Smooth muscle cell (in vitro differentiated cells): ENCODE measurements at regions not wholly inside any gene's neighbourhood (a gene's known extent, or its start where the extent isn't known, plus 50 kb on each side); places are given as distances from the start of the nearest gene placed in this dataset.

Experiments
- DNase-seq: peaks from one replicate; lab custom pipeline; 2025; ENCODE audit not compliant: unreplicated experiment; lab: John Stamatoyannopoulos, UW
- H2AFZ ChIP-seq: fragments of 200-600 bp; sonication (generic); 2 replicates; pipeline ENCODE4 v1.6.0; 2016; ENCODE audit warnings: antibody characterized with exemption, low read depth, mild to moderate bottlenecking
- H3F3A ChIP-seq: fragments of 200-600 bp; sonication (generic); 2 replicates; pipeline ENCODE4 v1.6.0; 2017; ENCODE audit warnings: antibody characterized with exemption, low read depth
- H3K27ac ChIP-seq: fragments of 200-600 bp; sonication (generic); 2 replicates; pipeline ENCODE4 v1.5.1; 2016; ENCODE audit warnings: low read depth, mild to moderate bottlenecking
- H3K27me3 ChIP-seq: fragments of 200-600 bp; sonication (generic); 2 replicates; pipeline ENCODE4 v1.6.1; 2016; ENCODE audit warnings: low read depth, mild to moderate bottlenecking
- H3K36me3 ChIP-seq: fragments of 200-600 bp; sonication (generic); 2 replicates; pipeline ENCODE4 v1.5.1; 2016; ENCODE audit warnings: low read depth
- H3K4me1 ChIP-seq: fragments of 200-600 bp; sonication (generic); 2 replicates; pipeline ENCODE4 v1.5.1; 2016; ENCODE audit warnings: low read depth
- H3K4me2 ChIP-seq: fragments of 200-600 bp; sonication (generic); 2 replicates; pipeline ENCODE4 v1.6.0; 2016; ENCODE audit warnings: mild to moderate bottlenecking
- H3K4me3 ChIP-seq: fragments of 200-600 bp; sonication (generic); 2 replicates; pipeline ENCODE4 v1.5.1; 2016; ENCODE audit warnings: mild to moderate bottlenecking
- H3K79me2 ChIP-seq: fragments of 200-600 bp; sonication (generic); 2 replicates; pipeline ENCODE4 v1.6.0; 2016; ENCODE audit warnings: low read depth, mild to moderate bottlenecking
- H3K9ac ChIP-seq: fragments of 200-600 bp; sonication (generic); 2 replicates; pipeline ENCODE4 v1.6.0; 2016; ENCODE audit warnings: low read depth
- H3K9me3 ChIP-seq: fragments of 200-600 bp; sonication (generic); replicated peaks from 2 replicates; pipeline ENCODE4 v1.5.1; 2016; ENCODE audit warnings: low read depth
- H4K20me1 ChIP-seq: fragments of 200-600 bp; sonication (generic); 2 replicates; pipeline ENCODE4 v1.6.0; 2016; ENCODE audit warnings: low read depth
- CTCF ChIP-seq: fragments of 200-600 bp; sonication (generic); IDR thresholded peaks from 2 replicates; pipeline ENCODE4 v1.5.1; 2017; ENCODE audit warnings: borderline replicate concordance, mild to moderate bottlenecking, antibody characterized with exemption; ENCODE audit not compliant: insufficient read depth, poor library complexity, severe bottlenecking
- WGBS: methylation state at CpG from one replicate; pipeline ENCODE4 v1.1.7; 2016; ENCODE audit warnings: low lambda C conversion rate; 5-methylcytosine and 5-hydroxymethylcytosine counted together

- no peaks in the 10 kb centered on the region for H3K79me2 ChIP-seq
- 100% methylated on average over 5 of the region's 19 CpGs for WGBS
- TF ChIP-seq CTCF, result no peak
Observed at GRCh38 chr2:150542172-150542571, 54.7 kb upstream of the RND3 start.

GRCh38 chr2:150538651-150539201 is 51.3 kb upstream of the RND3 start:
- no peaks in the 10 kb centered on the region for H3K36me3 ChIP-seq
- TF ChIP-seq CTCF, result no peak
- no peak for DNase-seq
- WGBS, result 63% methylated on average over 7 of the region's 7 CpGs
- H3K4me1 ChIP-seq, result no peaks in the 10 kb centered on the region
- H3K27ac ChIP-seq, result peak overlapping the region; percentile 34
- no peaks in the 10 kb centered on the region for H3K9me3 ChIP-seq
- H3K4me3 ChIP-seq, result no peak overlapping the region
- no peaks in the 10 kb centered on the region for H3K79me2 ChIP-seq
- H3K4me2 ChIP-seq, result no peak overlapping the region
- H3K9ac ChIP-seq, result no peak overlapping the region
- peak overlapping the region; percentile 63 for H2AFZ ChIP-seq
- H4K20me1 ChIP-seq, result no peaks in the 10 kb centered on the region
- no peaks in the 10 kb centered on the region for H3F3A ChIP-seq
- H3K27me3 ChIP-seq, result no peaks in the 10 kb centered on the region

More at GRCh38 chr2:150542172-150542571, 54.7 kb upstream of the RND3 start:
- Histone ChIP-seq H3K4me2 (no peak overlapping the region), H4K20me1 (no peaks in the 10 kb centered on the region), H2AFZ (no peak overlapping the region), H3K4me1 (no peaks in the 10 kb centered on the region), H3K9me3 (no peaks in the 10 kb centered on the region), H3K4me3 (no peak overlapping the region), H3K27me3 (no peaks in the 10 kb centered on the region), H3K27ac (no peak overlapping the region), H3F3A (no peaks in the 10 kb centered on the region), H3K9ac (no peak overlapping the region), H3K36me3 (no peaks in the 10 kb centered on the region)
- DNase-seq, result no peak
